Urothelium cell line (cell line): ENCODE measurements at regions not wholly inside any gene's neighbourhood (a gene's known extent, or its start where the extent isn't known, plus 50 kb on each side); places are given as distances from the start of the nearest gene placed in this dataset.

Experiments used
- DNase-seq: peaks from one replicate; pipeline ENCODE4 v3.0.0; 2011; ENCODE audit warnings: low spot score, mixed read lengths
- FAIRE-seq: peaks from 2 replicates; lab custom pipeline; 2011; peaks lifted over from hg19 to GRCh38; lab: Jason Lieb, UNC

- DNase-seq = no peak
- no peak for FAIRE-seq
Measured at GRCh38 chr2:200725596-200725995, 86.1 kb upstream of the BZW1 start.

GRCh38 chr2:200728630-200729029 lies 83.1 kb upstream of the BZW1 start:
- DNase-seq (no peak), FAIRE-seq (no peak)

GRCh38 chr2:200730302-200730701 lies 81.4 kb upstream of the BZW1 start:
- DNase-seq (no peak), FAIRE-seq (no peak)

- DNase-seq (no peak), FAIRE-seq (no peak)
Measured at GRCh38 chr2:200730960-200731359, 80.8 kb upstream of the BZW1 start.

- no peak for FAIRE-seq
- no peak for DNase-seq
Measured at GRCh38 chr2:200732866-200733265, 78.8 kb upstream of the BZW1 start.

- FAIRE-seq = no peak
- DNase-seq = no peak
Measured at GRCh38 chr2:200733713-200734198, 78.0 kb upstream of the BZW1 start.

- FAIRE-seq (no peak), DNase-seq (no peak)
Measured at GRCh38 chr2:200735061-200735460, 76.6 kb upstream of the BZW1 start.

- DNase-seq (no peak), FAIRE-seq (no peak)
Measured at GRCh38 chr2:200736646-200737274, 75.0 kb upstream of the BZW1 start.

- DNase-seq (no peak), FAIRE-seq (no peak)
Measured at GRCh38 chr2:200737585-200737984, 74.1 kb upstream of the BZW1 start.

- no peak for DNase-seq
- no peak for FAIRE-seq
Measured at GRCh38 chr2:200738590-200738989, 73.1 kb upstream of the BZW1 start.

GRCh38 chr2:200740907-200741306 lies 70.8 kb upstream of the BZW1 start:
- DNase-seq (no peak), FAIRE-seq (no peak)

- FAIRE-seq = no peak
- DNase-seq = no peak
Measured at GRCh38 chr2:200741468-200742202, 70.1 kb upstream of the BZW1 start.

GRCh38 chr2:200742426-200742825 lies 69.3 kb upstream of the BZW1 start:
- DNase-seq = no peak
- FAIRE-seq = no peak

GRCh38 chr2:200743042-200743676 lies 68.6 kb upstream of the BZW1 start:
- DNase-seq = no peak

GRCh38 chr2:200744201-200744602 lies 67.5 kb upstream of the BZW1 start:
- DNase-seq = no peak
- no peak for FAIRE-seq

More at GRCh38 chr2:200743042-200743676, 68.6 kb upstream of the BZW1 start:
- FAIRE-seq = no peak

GRCh38 chr2:200746301-200746700 lies 65.4 kb upstream of the BZW1 start:
- no peak for FAIRE-seq
- no peak for DNase-seq

- FAIRE-seq (no peak), DNase-seq (peak; percentile 50)
Measured at GRCh38 chr2:200747668-200748618, 63.8 kb upstream of the BZW1 start.

GRCh38 chr2:200748779-200749178 lies 62.9 kb upstream of the BZW1 start:
- FAIRE-seq (no peak), DNase-seq (no peak)

GRCh38 chr2:200749631-200750322 lies 61.9 kb upstream of the BZW1 start:
- FAIRE-seq (no peak), DNase-seq (no peak)

- FAIRE-seq (no peak), DNase-seq (no peak)
Measured at GRCh38 chr2:200750323-200750910, 61.3 kb upstream of the BZW1 start.
